H1 (cell line): ENCODE measurements at regions not wholly inside any gene's neighbourhood (a gene's known extent, or its start where the extent isn't known, plus 50 kb on each side); places are given as distances from the start of the nearest gene placed in this dataset.

Source experiments
- ASH2L ChIP-seq: fragments of 200-600, 300-600 bp; sonication (generic); IDR thresholded peaks from one replicate; pipeline ENCODE4 v1.7.1; 2017; ENCODE audit warnings: low read length
- CBX8 ChIP-seq: fragments of 300-800, 300-1000 bp; sonication (generic); IDR thresholded peaks from 2 replicates; pipeline ENCODE4 v1.7.1; 2016; ENCODE audit warnings: low read depth, low read length, borderline replicate concordance
- CEBPB ChIP-seq: IDR thresholded peaks from 2 replicates; pipeline ENCODE4 v1.6.1; 2012; ENCODE audit warnings: low read depth, low read length
- CHD1 ChIP-seq: IDR thresholded peaks from 2 replicates; pipeline ENCODE4 v1.6.1; 2012; ENCODE audit warnings: low read depth, low read length, improper control_type of control experiment
- GTF2F1 ChIP-seq: IDR thresholded peaks from 2 replicates; pipeline ENCODE4 v1.6.1; 2012; ENCODE audit warnings: low read depth, low read length, improper control_type of control experiment, borderline replicate concordance
- POLR2A ChIP-seq, 2 experiments: IDR thresholded peaks; 1 replicate in 1 of 2; 2 replicates in 1 of 2; pipeline ENCODE4 v1.6.1; 2011; ENCODE audit warnings: low read depth in 2 of 2, low read length in 2 of 2, mild to moderate bottlenecking in 2 of 2; ENCODE audit errors: control extremely low read depth in 1 of 2

GRCh38 chr10:32149252-32149955 is 93.2 kb upstream of the KIF5B start (continued):
- TF ChIP-seq CBX8: no peak
- TF ChIP-seq GTF2F1: no peak
- TF ChIP-seq CEBPB: no peak
- no peak for TF ChIP-seq ASH2L
- no peak for TF ChIP-seq CHD1
- no peak for TF ChIP-seq POLR2A (IDR thresholded peaks at IDR 0.05; ENCODE audit: control extremely low read depth in 1 of 2, low read depth in 2 of 2, low read length in 2 of 2)
